Natural killer cell (primary cell): ENCODE measurements at regions not wholly inside any gene's neighbourhood (a gene's known extent, or its start where the extent isn't known, plus 50 kb on each side); places are given as distances from the start of the nearest gene placed in this dataset.
"Not testable (repeated sequence)": the region's sequence is repeated elsewhere in the genome, so short reads cannot be mapped to it uniquely, and the experiment has no call there.

Experiments used
- ATAC-seq, 3 donors: fragments of 150-1000 bp in 2 of 3; fragments of 200-7000 bp in 1 of 3; cut with Tn5 transposase; 1 replicate in 1 of 3; 2 replicates in 2 of 3; pipeline ENCODE4 v1.10.0; 2021; ENCODE audit warnings: mild to moderate bottlenecking in 2 of 3, moderate library complexity in 2 of 3
- DNase-seq, 2 donors: peaks; one replicate each; pipeline versions ENCODE4 v3.0.0 to v3.0.0-alpha.2; 2013 to 2021; ENCODE audit warnings: mixed read lengths in 1 of 2
- H3K27ac ChIP-seq: one replicate; pipeline ENCODE4 v1.5.1; 2013; ENCODE audit warnings: mild to moderate bottlenecking, low read length
- H3K27me3 ChIP-seq: one replicate; pipeline ENCODE4 v1.6.1; 2013; ENCODE audit warnings: low read length; ENCODE audit not compliant: control insufficient read depth, insufficient read depth
- H3K36me3 ChIP-seq: one replicate; pipeline ENCODE4 v1.6.1; 2013; ENCODE audit warnings: low read length; ENCODE audit not compliant: control insufficient read depth, insufficient read depth
- H3K4me1 ChIP-seq: one replicate; pipeline ENCODE4 v1.6.1; 2013; ENCODE audit warnings: low read length; ENCODE audit not compliant: control insufficient read depth, insufficient read depth
- H3K4me3 ChIP-seq: one replicate; pipeline ENCODE4 v1.5.1; 2013; ENCODE audit warnings: low read length
- H3K9me3 ChIP-seq: one replicate; pipeline ENCODE4 v1.6.1; 2013; ENCODE audit warnings: low read length; ENCODE audit not compliant: control insufficient read depth, insufficient read depth
- H3K27ac Mint-ChIP-seq, 2 donors: one replicate each; pipeline ENCODE4 v1.8.0; 2022; ENCODE audit warnings: mild to moderate bottlenecking in 2 of 2, mixed read lengths in 2 of 2, moderate library complexity in 1 of 2
- H3K27me3 Mint-ChIP-seq, 2 donors: one replicate each; pipeline ENCODE4 v1.8.0; 2022; ENCODE audit warnings: low read depth in 2 of 2, mixed read lengths in 2 of 2
- H3K36me3 Mint-ChIP-seq: one replicate; pipeline ENCODE4 v1.8.0; 2022; ENCODE audit warnings: mixed read lengths
- H3K4me1 Mint-ChIP-seq, 2 donors: one replicate each; pipeline ENCODE4 v1.8.0; 2022; ENCODE audit warnings: mixed read lengths in 2 of 2
- H3K4me3 Mint-ChIP-seq: one replicate; pipeline ENCODE4 v1.8.0; 2022; ENCODE audit warnings: mild to moderate bottlenecking, moderate library complexity, mixed read lengths
- H3K9me3 Mint-ChIP-seq, 2 donors: one replicate each; pipeline ENCODE4 v1.8.0; 2022; ENCODE audit warnings: mixed read lengths in 2 of 2
- WGBS: methylation state at CpG from one replicate; pipeline ENCODE4 v1.1.7; 2013; ENCODE audit warnings: missing lambda C conversion rate; ENCODE audit not compliant: insufficient coverage; 5-methylcytosine and 5-hydroxymethylcytosine counted together
- intact Hi-C: fragments of 100-400 bp; cut with micrococcal nuclease; formaldehyde crosslinking; loops from one replicate; pipeline ENCODE4 v1.14.2; 2022
- TF ChIP-seq, protein P1 (sequence below): fragments of 200-600 bp; IDR thresholded peaks from one replicate; pipeline ENCODE4 v1.8.0; 2022; ENCODE audit warnings: antibody characterized with exemption

- H3K36me3 Mint-ChIP-seq = no peaks in the 10 kb centered on the region
- H3K4me1 ChIP-seq = no peaks in the 10 kb centered on the region
- H3K27ac Mint-ChIP-seq = no peak overlapping the region
- 21% methylated on average over 1 of the region's 1 CpG for WGBS
- no peak overlapping the region for H3K27ac ChIP-seq
- no peak overlapping the region for H3K4me3 ChIP-seq
- no peak overlapping the region for H3K4me3 Mint-ChIP-seq
- no peaks in the 10 kb centered on the region for H3K9me3 ChIP-seq
- no peak for DNase-seq
- no peaks in the 10 kb centered on the region for H3K36me3 ChIP-seq
- no peak for ATAC-seq
- H3K27me3 Mint-ChIP-seq = no peaks in the 10 kb centered on the region
- no peaks in the 10 kb centered on the region for H3K27me3 ChIP-seq
- intact Hi-C loops = no loop called here
- peaks cover 0 to 5% of the 10 kb centered on the region in 2 donors for H3K9me3 Mint-ChIP-seq
- H3K4me1 Mint-ChIP-seq = peaks cover 4 to 6% of the 10 kb centered on the region in 2 donors
- TF ChIP-seq, protein P1, sequence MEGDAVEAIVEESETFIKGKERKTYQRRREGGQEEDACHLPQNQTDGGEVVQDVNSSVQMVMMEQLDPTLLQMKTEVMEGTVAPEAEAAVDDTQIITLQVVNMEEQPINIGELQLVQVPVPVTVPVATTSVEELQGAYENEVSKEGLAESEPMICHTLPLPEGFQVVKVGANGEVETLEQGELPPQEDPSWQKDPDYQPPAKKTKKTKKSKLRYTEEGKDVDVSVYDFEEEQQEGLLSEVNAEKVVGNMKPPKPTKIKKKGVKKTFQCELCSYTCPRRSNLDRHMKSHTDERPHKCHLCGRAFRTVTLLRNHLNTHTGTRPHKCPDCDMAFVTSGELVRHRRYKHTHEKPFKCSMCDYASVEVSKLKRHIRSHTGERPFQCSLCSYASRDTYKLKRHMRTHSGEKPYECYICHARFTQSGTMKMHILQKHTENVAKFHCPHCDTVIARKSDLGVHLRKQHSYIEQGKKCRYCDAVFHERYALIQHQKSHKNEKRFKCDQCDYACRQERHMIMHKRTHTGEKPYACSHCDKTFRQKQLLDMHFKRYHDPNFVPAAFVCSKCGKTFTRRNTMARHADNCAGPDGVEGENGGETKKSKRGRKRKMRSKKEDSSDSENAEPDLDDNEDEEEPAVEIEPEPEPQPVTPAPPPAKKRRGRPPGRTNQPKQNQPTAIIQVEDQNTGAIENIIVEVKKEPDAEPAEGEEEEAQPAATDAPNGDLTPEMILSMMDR = no peak
These were observed 467.9 kb downstream of the SIPA1L2 start for GRCh38 chr1:232162001-232162400.

DNA sequence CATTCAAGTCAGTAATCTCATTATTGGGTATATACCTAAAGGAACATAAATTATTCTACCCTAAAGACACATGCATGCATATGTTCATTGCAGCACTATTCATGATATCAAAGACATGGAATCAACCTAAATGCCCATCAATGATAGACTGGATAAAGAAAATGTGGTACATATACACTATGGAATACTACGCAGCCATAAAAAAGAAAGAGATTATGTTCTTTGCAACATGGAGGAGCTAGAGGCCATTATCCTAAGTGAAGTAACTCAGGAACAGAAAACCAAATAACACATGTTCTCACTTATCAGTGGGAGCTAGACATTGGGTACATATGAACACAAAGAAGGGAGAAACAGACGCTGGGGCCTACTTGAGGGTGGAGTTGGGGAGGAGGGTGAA is 471.4 kb downstream of the SIPA1L2 start:
- H3K36me3 Mint-ChIP-seq, ATAC-seq, H3K27ac ChIP-seq, H3K27me3 Mint-ChIP-seq, H3K27me3 ChIP-seq, H3K27ac Mint-ChIP-seq, H3K4me3 Mint-ChIP-seq, H3K9me3 ChIP-seq, H3K4me1 Mint-ChIP-seq, H3K36me3 ChIP-seq, H3K4me1 ChIP-seq, intact Hi-C loops, DNase-seq, H3K9me3 Mint-ChIP-seq, H3K4me3 ChIP-seq: not testable (repeated sequence)
- WGBS = 100% methylated on average over 1 of the region's 2 CpGs

GRCh38 chr1:232156070-232156469 is 473.9 kb downstream of the SIPA1L2 start:
- 88% methylated on average over 2 of the region's 3 CpGs for WGBS
- H3K27me3 ChIP-seq, H3K27ac Mint-ChIP-seq, ATAC-seq, H3K9me3 Mint-ChIP-seq, H3K4me1 ChIP-seq, DNase-seq, H3K27ac ChIP-seq, H3K4me1 Mint-ChIP-seq, H3K36me3 Mint-ChIP-seq, H3K4me3 ChIP-seq, H3K36me3 ChIP-seq, H3K9me3 ChIP-seq, H3K4me3 Mint-ChIP-seq, intact Hi-C loops: not testable (repeated sequence)
- peaks cover 3 to 13% of the 10 kb centered on the region in 2 donors for H3K27me3 Mint-ChIP-seq

GRCh38 chr1:232153652-232154051 is 476.3 kb downstream of the SIPA1L2 start:
- ATAC-seq (no peak), DNase-seq (no peak)
- Histone ChIP-seq H3K9me3 (no peaks in the 10 kb centered on the region), H3K36me3 (no peaks in the 10 kb centered on the region), H3K4me3 (no peak overlapping the region), H3K4me1 (no peaks in the 10 kb centered on the region), H3K27ac (no peak overlapping the region), H3K27me3 (no peaks in the 10 kb centered on the region)
- H3K4me3 Mint-ChIP-seq = no peak overlapping the region
- H3K27ac Mint-ChIP-seq = no peak overlapping the region
- no peaks in the 10 kb centered on the region for H3K4me1 Mint-ChIP-seq
- peaks cover 3 to 20% of the 10 kb centered on the region in 2 donors for H3K27me3 Mint-ChIP-seq
- intact Hi-C loops = no loop called here
- H3K9me3 Mint-ChIP-seq = peaks cover 0 to 2% of the 10 kb centered on the region in 2 donors
- TF ChIP-seq, protein P1 = no peak
- no peaks in the 10 kb centered on the region for H3K36me3 Mint-ChIP-seq
